OCI-LY1 (cell line): ENCODE measurements at regions not wholly inside any gene's neighbourhood (a gene's known extent, or its start where the extent isn't known, plus 50 kb on each side); places are given as distances from the start of the nearest gene placed in this dataset.

Experiments used
- H2AFZ ChIP-seq: fragments of 200-600 bp; sonication (generic), shearing (Covaris generic); 2 replicates; pipeline ENCODE4 v1.6.0; 2014; ENCODE audit warnings: antibody characterized with exemption, mild to moderate bottlenecking, low read length
- H3F3A ChIP-seq: fragments of 200-600 bp; sonication (generic), shearing (Covaris generic); 2 replicates; pipeline ENCODE4 v1.6.0; 2014; ENCODE audit warnings: mild to moderate bottlenecking, antibody characterized with exemption, low read length, moderate library complexity; ENCODE audit not compliant: insufficient read depth
- H3K27ac ChIP-seq: fragments of 200-600 bp; sonication (generic); 2 replicates; pipeline ENCODE4 v1.5.1; 2014; ENCODE audit warnings: low read length, mixed run types, mild to moderate bottlenecking, low read depth; ENCODE audit not compliant: poor library complexity, severe bottlenecking
- H3K27me3 ChIP-seq: fragments of 200-600 bp; sonication (generic); 2 replicates; pipeline ENCODE4 v1.6.0; 2014; ENCODE audit warnings: antibody characterized with exemption, mild to moderate bottlenecking, low read length, moderate library complexity; ENCODE audit not compliant: insufficient read depth
- H3K36me3 ChIP-seq: fragments of 200-600 bp; sonication (generic); 2 replicates; pipeline ENCODE4 v1.6.1; 2014; ENCODE audit warnings: mild to moderate bottlenecking, antibody characterized with exemption, low read length, moderate library complexity, mixed read lengths; ENCODE audit not compliant: insufficient read depth
- H3K4me1 ChIP-seq: fragments of 200-600 bp; sonication (generic); 2 replicates; pipeline ENCODE4 v1.5.1; 2014; ENCODE audit warnings: mild to moderate bottlenecking, low read length, moderate library complexity; ENCODE audit not compliant: insufficient read depth, severe bottlenecking
- H3K4me2 ChIP-seq: fragments of 200-600 bp; sonication (generic), shearing (Covaris generic); 2 replicates; pipeline ENCODE4 v1.6.1; 2014; ENCODE audit warnings: low read length
- H3K4me3 ChIP-seq: fragments of 200-600 bp; sonication (generic); 2 replicates; pipeline ENCODE4 v1.5.1; 2014; ENCODE audit warnings: low read length, low read depth, mild to moderate bottlenecking, mixed read lengths; ENCODE audit not compliant: poor library complexity, severe bottlenecking
- H3K79me2 ChIP-seq: fragments of 200-600 bp; shearing (Covaris generic); 2 replicates; pipeline ENCODE4 v1.6.1; 2016; ENCODE audit warnings: mixed run types, low read length, mixed read lengths; ENCODE audit not compliant: insufficient read depth
- H3K9ac ChIP-seq: fragments of 200-600 bp; sonication (generic), shearing (Covaris generic); 2 replicates; pipeline ENCODE4 v1.6.1; 2014; ENCODE audit warnings: mild to moderate bottlenecking, low read length, mixed read lengths
- H3K9me2 ChIP-seq: fragments of 200-600 bp; sonication (generic), shearing (Covaris generic); 2 replicates; pipeline ENCODE4 v1.6.1; 2014; ENCODE audit warnings: low read depth, mild to moderate bottlenecking, low read length, mixed read lengths
- H3K9me3 ChIP-seq: fragments of 200-600 bp; shearing (Covaris generic); 2 replicates; pipeline ENCODE4 v1.6.1; 2014; ENCODE audit warnings: low read length, mixed read lengths
- H4K20me1 ChIP-seq: fragments of 200-600 bp; sonication (generic), shearing (Covaris generic); 2 replicates; pipeline ENCODE4 v1.6.0; 2016; ENCODE audit warnings: mild to moderate bottlenecking, low read length; ENCODE audit not compliant: insufficient read depth
- CTCF ChIP-seq: fragments of 200-600 bp; sonication (generic), shearing (Covaris generic); IDR thresholded peaks from 2 replicates; pipeline ENCODE4 v1.5.1; 2017; ENCODE audit warnings: mild to moderate bottlenecking, antibody characterized with exemption, low read length, moderate library complexity, mixed read lengths
- EZH2 ChIP-seq: fragments of 200-600 bp; sonication (generic), shearing (Covaris generic); IDR thresholded peaks from 2 replicates; pipeline ENCODE4 v1.8.0; 2017; ENCODE audit warnings: borderline replicate concordance, mixed run types, mild to moderate bottlenecking, antibody characterized with exemption, low read length, moderate library complexity, mixed read lengths

DNA sequence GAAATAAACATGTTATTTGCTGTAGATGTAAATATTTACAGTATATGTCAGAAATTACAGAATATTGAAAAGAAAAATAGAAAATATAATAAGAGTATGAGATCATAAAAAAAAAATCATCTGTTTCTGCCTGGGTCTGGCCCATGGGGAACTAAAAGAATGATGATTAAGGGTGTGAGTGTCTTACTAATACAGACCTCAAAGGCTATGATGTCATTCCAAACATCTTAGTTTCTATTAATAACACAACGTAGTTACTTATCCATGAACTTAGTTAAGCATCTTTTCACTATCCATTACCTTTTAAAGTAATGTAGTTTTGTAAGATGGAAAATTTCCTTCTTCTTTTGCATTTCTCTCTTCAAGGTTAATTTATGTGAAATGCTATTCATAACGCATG is 542.7 kb upstream of the TSPY4 start:
- Histone ChIP-seq H3K9ac (no peak overlapping the region), H4K20me1 (no peaks in the 10 kb centered on the region), H3K79me2 (no peaks in the 10 kb centered on the region), H3K27ac (no peak overlapping the region), H3K9me2 (no peaks in the 10 kb centered on the region), H3K4me2 (no peak overlapping the region), H3K4me3 (no peak overlapping the region), H3K27me3 (no peaks in the 10 kb centered on the region), H3K9me3 (no peaks in the 10 kb centered on the region), H3K4me1 (no peaks in the 10 kb centered on the region), H3F3A (no peaks in the 10 kb centered on the region), H2AFZ (no peak overlapping the region), H3K36me3 (no peaks in the 10 kb centered on the region)
- TF ChIP-seq EZH2 (no peak), CTCF (no peak)

GRCh38 chrY:8804317-8804716 is 532.9 kb upstream of the TSPY4 start:
- no peak for TF ChIP-seq EZH2
- TF ChIP-seq CTCF: no peak
- no peaks in the 10 kb centered on the region for H3K27me3 ChIP-seq
- H3K36me3 ChIP-seq: no peaks in the 10 kb centered on the region
- H3F3A ChIP-seq: no peaks in the 10 kb centered on the region
- H3K79me2 ChIP-seq: no peaks in the 10 kb centered on the region
- no peaks in the 10 kb centered on the region for H3K9me3 ChIP-seq
- no peaks in the 10 kb centered on the region for H3K9me2 ChIP-seq
- no peak overlapping the region for H3K4me2 ChIP-seq
- H3K9ac ChIP-seq: no peak overlapping the region
- H4K20me1 ChIP-seq: no peaks in the 10 kb centered on the region
- H3K4me1 ChIP-seq: no peaks in the 10 kb centered on the region
- H2AFZ ChIP-seq: no peak overlapping the region
- H3K4me3 ChIP-seq: no peak overlapping the region
- no peak overlapping the region for H3K27ac ChIP-seq

DNA sequence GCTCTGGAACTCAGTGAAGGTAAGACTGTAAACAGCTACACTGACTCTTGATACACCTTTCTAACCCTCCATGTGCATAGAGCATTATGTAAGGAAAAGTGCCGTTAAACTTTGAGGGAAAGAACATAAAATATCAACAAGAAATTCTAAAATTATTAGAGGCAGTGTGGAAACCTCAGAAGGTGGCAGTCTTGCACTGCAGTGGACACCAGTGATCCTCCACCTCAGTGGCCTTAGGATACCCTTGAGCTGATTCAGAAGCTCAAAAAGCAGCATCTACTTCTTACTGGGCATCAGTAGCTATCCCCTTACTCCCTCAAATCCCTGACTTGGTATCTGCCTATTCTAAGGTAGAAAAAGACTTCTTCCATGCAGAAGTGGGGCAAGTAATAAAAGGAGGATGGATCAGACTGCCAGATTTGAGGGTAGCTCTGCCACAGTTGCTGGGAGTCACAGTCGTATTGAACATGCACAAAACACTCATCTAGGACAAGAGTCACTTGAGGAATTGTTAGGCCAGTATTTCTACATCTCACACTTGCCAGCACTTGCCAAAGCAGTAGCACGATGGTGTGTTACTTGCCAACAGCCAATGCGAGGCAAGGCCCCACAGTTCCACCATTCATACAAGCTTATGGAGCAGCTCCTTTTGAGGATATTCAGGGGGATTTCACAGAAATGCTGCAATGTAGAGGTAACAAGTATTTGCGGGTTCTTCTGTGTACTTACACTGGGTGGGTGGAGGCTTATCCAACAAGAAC is 529.4 kb upstream of the TSPY4 start:
- Histone ChIP-seq H3K9ac (no peak overlapping the region), H3F3A (no peaks in the 10 kb centered on the region)
- peak; percentile 13; the same call in 1 of the 2 replicates for TF ChIP-seq CTCF
- no peak for TF ChIP-seq EZH2

More for the DNA sequence above, 529.4 kb upstream of the TSPY4 start:
- H3K4me2 ChIP-seq: no peak overlapping the region
- no peaks in the 10 kb centered on the region for H3K36me3 ChIP-seq
- no peak overlapping the region for H2AFZ ChIP-seq
- H3K79me2 ChIP-seq: no peaks in the 10 kb centered on the region
- no peak overlapping the region for H3K4me3 ChIP-seq
- H3K9me2 ChIP-seq: no peaks in the 10 kb centered on the region
- no peak overlapping the region for H3K27ac ChIP-seq
- no peaks in the 10 kb centered on the region for H3K4me1 ChIP-seq
- H3K9me3 ChIP-seq: no peaks in the 10 kb centered on the region
- no peaks in the 10 kb centered on the region for H3K27me3 ChIP-seq
- no peaks in the 10 kb centered on the region for H4K20me1 ChIP-seq
